ENCODE measurements at regions not wholly inside any gene's neighbourhood (a gene's known extent, or its start where the extent isn't known, plus 50 kb on each side); places are given as distances from the start of the nearest gene placed in this dataset.
"Not testable (repeated sequence)": the region's sequence is repeated elsewhere in the genome, so short reads cannot be mapped to it uniquely, and the experiment has no call there.

GRCh38 chr10:33772370-33773252, 438.1 kb upstream of the NRP1 start:
- Histone ChIP-seq H3K27me3 (ENCODE audit: control insufficient read depth in 1 of 2, insufficient read depth in 2 of 2, low read length in 2 of 2) (no peaks in the 10 kb centered on the region), H3K4me1 (ENCODE audit: control insufficient read depth in 1 of 2, insufficient read depth in 2 of 2, low read length in 2 of 2) (no peaks in the 10 kb centered on the region), H3K36me3 (ENCODE audit: control insufficient read depth in 1 of 2, insufficient read depth in 2 of 2, low read length in 2 of 2) (no peaks in the 10 kb centered on the region), H3K4me3 (ENCODE audit: low read depth in 1 of 2, low read length in 2 of 2) (no peak overlapping the region), H3K9ac (ENCODE audit: low read depth in 1 of 2, low read length in 2 of 2) (no peak overlapping the region), H3K27ac (ENCODE audit: low read depth, low read length) (no peak overlapping the region), H3K9me3 (ENCODE audit: control insufficient read depth in 1 of 2, low read length in 2 of 2) (no peaks in the 10 kb centered on the region)

- H3K27ac ChIP-seq (ENCODE audit: low read depth, low read length); H3K4me1 ChIP-seq (ENCODE audit: control insufficient read depth in 1 of 2, insufficient read depth in 2 of 2, low read length in 2 of 2); H3K27me3 ChIP-seq (ENCODE audit: control insufficient read depth in 1 of 2, insufficient read depth in 2 of 2, low read length in 2 of 2); H3K9me3 ChIP-seq (ENCODE audit: control insufficient read depth in 1 of 2, low read length in 2 of 2); H3K9ac ChIP-seq (ENCODE audit: low read depth in 1 of 2, low read length in 2 of 2); H3K4me3 ChIP-seq (ENCODE audit: low read depth in 1 of 2, low read length in 2 of 2); H3K36me3 ChIP-seq (ENCODE audit: control insufficient read depth in 1 of 2, insufficient read depth in 2 of 2, low read length in 2 of 2): not testable (repeated sequence)
Observed at GRCh38 chr10:33771856-33772255, 437.4 kb upstream of the NRP1 start.

GRCh38 chr10:33764694-33765185, 430.3 kb upstream of the NRP1 start:
- no peak overlapping the region for H3K27ac ChIP-seq (ENCODE audit: low read depth, low read length)
- H3K27me3 ChIP-seq (ENCODE audit: control insufficient read depth in 1 of 2, insufficient read depth in 2 of 2, low read length in 2 of 2), result no peaks in the 10 kb centered on the region
- H3K4me3 ChIP-seq (ENCODE audit: low read depth in 1 of 2, low read length in 2 of 2), result no peak overlapping the region
- no peak overlapping the region for H3K9ac ChIP-seq (ENCODE audit: low read depth in 1 of 2, low read length in 2 of 2)
- no peaks in the 10 kb centered on the region for H3K36me3 ChIP-seq (ENCODE audit: control insufficient read depth in 1 of 2, insufficient read depth in 2 of 2, low read length in 2 of 2)
- no peaks in the 10 kb centered on the region for H3K4me1 ChIP-seq (ENCODE audit: control insufficient read depth in 1 of 2, insufficient read depth in 2 of 2, low read length in 2 of 2)
- H3K9me3 ChIP-seq (ENCODE audit: control insufficient read depth in 1 of 2, low read length in 2 of 2), result no peaks in the 10 kb centered on the region

- H3K4me1 ChIP-seq (ENCODE audit: control insufficient read depth in 1 of 2, insufficient read depth in 2 of 2, low read length in 2 of 2), result no peaks in the 10 kb centered on the region
- no peaks in the 10 kb centered on the region for H3K9me3 ChIP-seq (ENCODE audit: control insufficient read depth in 1 of 2, low read length in 2 of 2)
- H3K4me3 ChIP-seq (ENCODE audit: low read depth in 1 of 2, low read length in 2 of 2), result no peak overlapping the region
- no peak overlapping the region for H3K9ac ChIP-seq (ENCODE audit: low read depth in 1 of 2, low read length in 2 of 2)
- no peak overlapping the region for H3K27ac ChIP-seq (ENCODE audit: low read depth, low read length)
- H3K36me3 ChIP-seq (ENCODE audit: control insufficient read depth in 1 of 2, insufficient read depth in 2 of 2, low read length in 2 of 2), result no peaks in the 10 kb centered on the region
- H3K27me3 ChIP-seq (ENCODE audit: control insufficient read depth in 1 of 2, insufficient read depth in 2 of 2, low read length in 2 of 2), result no peaks in the 10 kb centered on the region
Observed at GRCh38 chr10:33760056-33760943, 425.8 kb upstream of the NRP1 start.

- Histone ChIP-seq H3K9me3 (ENCODE audit: control insufficient read depth in 1 of 2, low read length in 2 of 2) (no peaks in the 10 kb centered on the region), H3K27ac (ENCODE audit: low read depth, low read length) (no peak overlapping the region), H3K9ac (ENCODE audit: low read depth in 1 of 2, low read length in 2 of 2) (no peak overlapping the region), H3K4me1 (ENCODE audit: control insufficient read depth in 1 of 2, insufficient read depth in 2 of 2, low read length in 2 of 2) (no peaks in the 10 kb centered on the region), H3K4me3 (ENCODE audit: low read depth in 1 of 2, low read length in 2 of 2) (no peak overlapping the region), H3K36me3 (ENCODE audit: control insufficient read depth in 1 of 2, insufficient read depth in 2 of 2, low read length in 2 of 2) (no peaks in the 10 kb centered on the region), H3K27me3 (ENCODE audit: control insufficient read depth in 1 of 2, insufficient read depth in 2 of 2, low read length in 2 of 2) (no peaks in the 10 kb centered on the region)
Observed at GRCh38 chr10:33759191-33759590, 424.7 kb upstream of the NRP1 start.

- Histone ChIP-seq H3K27ac (ENCODE audit: low read depth, low read length) (no peak overlapping the region), H3K9ac (ENCODE audit: low read depth in 1 of 2, low read length in 2 of 2) (no peak overlapping the region), H3K4me1 (ENCODE audit: control insufficient read depth in 1 of 2, insufficient read depth in 2 of 2, low read length in 2 of 2) (no peaks in the 10 kb centered on the region), H3K27me3 (ENCODE audit: control insufficient read depth in 1 of 2, insufficient read depth in 2 of 2, low read length in 2 of 2) (no peaks in the 10 kb centered on the region), H3K36me3 (ENCODE audit: control insufficient read depth in 1 of 2, insufficient read depth in 2 of 2, low read length in 2 of 2) (no peaks in the 10 kb centered on the region), H3K4me3 (ENCODE audit: low read depth in 1 of 2, low read length in 2 of 2) (no peak overlapping the region), H3K9me3 (ENCODE audit: control insufficient read depth in 1 of 2, low read length in 2 of 2) (no peaks in the 10 kb centered on the region)
Observed at GRCh38 chr10:33758299-33758698, 423.8 kb upstream of the NRP1 start.

- Histone ChIP-seq H3K27me3 (ENCODE audit: control insufficient read depth in 1 of 2, insufficient read depth in 2 of 2, low read length in 2 of 2) (no peaks in the 10 kb centered on the region), H3K27ac (ENCODE audit: low read depth, low read length) (no peak overlapping the region), H3K4me1 (ENCODE audit: control insufficient read depth in 1 of 2, insufficient read depth in 2 of 2, low read length in 2 of 2) (peaks cover 0 to 2% of the 10 kb centered on the region in 2 donors), H3K9ac (ENCODE audit: low read depth in 1 of 2, low read length in 2 of 2) (no peak overlapping the region), H3K9me3 (ENCODE audit: control insufficient read depth in 1 of 2, low read length in 2 of 2) (no peaks in the 10 kb centered on the region), H3K4me3 (ENCODE audit: low read depth in 1 of 2, low read length in 2 of 2) (no peak overlapping the region), H3K36me3 (ENCODE audit: control insufficient read depth in 1 of 2, insufficient read depth in 2 of 2, low read length in 2 of 2) (no peaks in the 10 kb centered on the region)
Observed at GRCh38 chr10:33754052-33754451, 419.6 kb upstream of the NRP1 start.

GRCh38 chr10:33753389-33753788, 418.9 kb upstream of the NRP1 start:
- H3K4me1 ChIP-seq (ENCODE audit: control insufficient read depth in 1 of 2, insufficient read depth in 2 of 2, low read length in 2 of 2), result peaks cover 0 to 2% of the 10 kb centered on the region in 2 donors
- H3K4me3 ChIP-seq (ENCODE audit: low read depth in 1 of 2, low read length in 2 of 2), result no peak overlapping the region
- H3K9me3 ChIP-seq (ENCODE audit: control insufficient read depth in 1 of 2, low read length in 2 of 2), result no peaks in the 10 kb centered on the region
- no peaks in the 10 kb centered on the region for H3K36me3 ChIP-seq (ENCODE audit: control insufficient read depth in 1 of 2, insufficient read depth in 2 of 2, low read length in 2 of 2)
- H3K27me3 ChIP-seq (ENCODE audit: control insufficient read depth in 1 of 2, insufficient read depth in 2 of 2, low read length in 2 of 2), result no peaks in the 10 kb centered on the region
- H3K9ac ChIP-seq (ENCODE audit: low read depth in 1 of 2, low read length in 2 of 2), result no peak overlapping the region
- no peak overlapping the region for H3K27ac ChIP-seq (ENCODE audit: low read depth, low read length)

GRCh38 chr10:33749790-33750189, 415.3 kb upstream of the NRP1 start:
- Histone ChIP-seq H3K36me3 (ENCODE audit: control insufficient read depth in 1 of 2, insufficient read depth in 2 of 2, low read length in 2 of 2) (no peaks in the 10 kb centered on the region), H3K4me1 (ENCODE audit: control insufficient read depth in 1 of 2, insufficient read depth in 2 of 2, low read length in 2 of 2) (peaks cover 0 to 2% of the 10 kb centered on the region in 2 donors), H3K9ac (ENCODE audit: low read depth in 1 of 2, low read length in 2 of 2) (no peak overlapping the region), H3K4me3 (ENCODE audit: low read depth in 1 of 2, low read length in 2 of 2) (no peak overlapping the region), H3K27ac (ENCODE audit: low read depth, low read length) (no peak overlapping the region), H3K27me3 (ENCODE audit: control insufficient read depth in 1 of 2, insufficient read depth in 2 of 2, low read length in 2 of 2) (no peaks in the 10 kb centered on the region), H3K9me3 (ENCODE audit: control insufficient read depth in 1 of 2, low read length in 2 of 2) (no peaks in the 10 kb centered on the region)

All from duodenal mucosa (tissue), 2 donors.